ENCODE measurements at regions not wholly inside any gene's neighbourhood (a gene's known extent, or its start where the extent isn't known, plus 50 kb on each side); places are given as distances from the start of the nearest gene placed in this dataset.

GRCh38 chr2:94939349-94939748 is 68.1 kb downstream of the TEKT4 start (continued):
- TF ChIP-seq, protein P1, sequence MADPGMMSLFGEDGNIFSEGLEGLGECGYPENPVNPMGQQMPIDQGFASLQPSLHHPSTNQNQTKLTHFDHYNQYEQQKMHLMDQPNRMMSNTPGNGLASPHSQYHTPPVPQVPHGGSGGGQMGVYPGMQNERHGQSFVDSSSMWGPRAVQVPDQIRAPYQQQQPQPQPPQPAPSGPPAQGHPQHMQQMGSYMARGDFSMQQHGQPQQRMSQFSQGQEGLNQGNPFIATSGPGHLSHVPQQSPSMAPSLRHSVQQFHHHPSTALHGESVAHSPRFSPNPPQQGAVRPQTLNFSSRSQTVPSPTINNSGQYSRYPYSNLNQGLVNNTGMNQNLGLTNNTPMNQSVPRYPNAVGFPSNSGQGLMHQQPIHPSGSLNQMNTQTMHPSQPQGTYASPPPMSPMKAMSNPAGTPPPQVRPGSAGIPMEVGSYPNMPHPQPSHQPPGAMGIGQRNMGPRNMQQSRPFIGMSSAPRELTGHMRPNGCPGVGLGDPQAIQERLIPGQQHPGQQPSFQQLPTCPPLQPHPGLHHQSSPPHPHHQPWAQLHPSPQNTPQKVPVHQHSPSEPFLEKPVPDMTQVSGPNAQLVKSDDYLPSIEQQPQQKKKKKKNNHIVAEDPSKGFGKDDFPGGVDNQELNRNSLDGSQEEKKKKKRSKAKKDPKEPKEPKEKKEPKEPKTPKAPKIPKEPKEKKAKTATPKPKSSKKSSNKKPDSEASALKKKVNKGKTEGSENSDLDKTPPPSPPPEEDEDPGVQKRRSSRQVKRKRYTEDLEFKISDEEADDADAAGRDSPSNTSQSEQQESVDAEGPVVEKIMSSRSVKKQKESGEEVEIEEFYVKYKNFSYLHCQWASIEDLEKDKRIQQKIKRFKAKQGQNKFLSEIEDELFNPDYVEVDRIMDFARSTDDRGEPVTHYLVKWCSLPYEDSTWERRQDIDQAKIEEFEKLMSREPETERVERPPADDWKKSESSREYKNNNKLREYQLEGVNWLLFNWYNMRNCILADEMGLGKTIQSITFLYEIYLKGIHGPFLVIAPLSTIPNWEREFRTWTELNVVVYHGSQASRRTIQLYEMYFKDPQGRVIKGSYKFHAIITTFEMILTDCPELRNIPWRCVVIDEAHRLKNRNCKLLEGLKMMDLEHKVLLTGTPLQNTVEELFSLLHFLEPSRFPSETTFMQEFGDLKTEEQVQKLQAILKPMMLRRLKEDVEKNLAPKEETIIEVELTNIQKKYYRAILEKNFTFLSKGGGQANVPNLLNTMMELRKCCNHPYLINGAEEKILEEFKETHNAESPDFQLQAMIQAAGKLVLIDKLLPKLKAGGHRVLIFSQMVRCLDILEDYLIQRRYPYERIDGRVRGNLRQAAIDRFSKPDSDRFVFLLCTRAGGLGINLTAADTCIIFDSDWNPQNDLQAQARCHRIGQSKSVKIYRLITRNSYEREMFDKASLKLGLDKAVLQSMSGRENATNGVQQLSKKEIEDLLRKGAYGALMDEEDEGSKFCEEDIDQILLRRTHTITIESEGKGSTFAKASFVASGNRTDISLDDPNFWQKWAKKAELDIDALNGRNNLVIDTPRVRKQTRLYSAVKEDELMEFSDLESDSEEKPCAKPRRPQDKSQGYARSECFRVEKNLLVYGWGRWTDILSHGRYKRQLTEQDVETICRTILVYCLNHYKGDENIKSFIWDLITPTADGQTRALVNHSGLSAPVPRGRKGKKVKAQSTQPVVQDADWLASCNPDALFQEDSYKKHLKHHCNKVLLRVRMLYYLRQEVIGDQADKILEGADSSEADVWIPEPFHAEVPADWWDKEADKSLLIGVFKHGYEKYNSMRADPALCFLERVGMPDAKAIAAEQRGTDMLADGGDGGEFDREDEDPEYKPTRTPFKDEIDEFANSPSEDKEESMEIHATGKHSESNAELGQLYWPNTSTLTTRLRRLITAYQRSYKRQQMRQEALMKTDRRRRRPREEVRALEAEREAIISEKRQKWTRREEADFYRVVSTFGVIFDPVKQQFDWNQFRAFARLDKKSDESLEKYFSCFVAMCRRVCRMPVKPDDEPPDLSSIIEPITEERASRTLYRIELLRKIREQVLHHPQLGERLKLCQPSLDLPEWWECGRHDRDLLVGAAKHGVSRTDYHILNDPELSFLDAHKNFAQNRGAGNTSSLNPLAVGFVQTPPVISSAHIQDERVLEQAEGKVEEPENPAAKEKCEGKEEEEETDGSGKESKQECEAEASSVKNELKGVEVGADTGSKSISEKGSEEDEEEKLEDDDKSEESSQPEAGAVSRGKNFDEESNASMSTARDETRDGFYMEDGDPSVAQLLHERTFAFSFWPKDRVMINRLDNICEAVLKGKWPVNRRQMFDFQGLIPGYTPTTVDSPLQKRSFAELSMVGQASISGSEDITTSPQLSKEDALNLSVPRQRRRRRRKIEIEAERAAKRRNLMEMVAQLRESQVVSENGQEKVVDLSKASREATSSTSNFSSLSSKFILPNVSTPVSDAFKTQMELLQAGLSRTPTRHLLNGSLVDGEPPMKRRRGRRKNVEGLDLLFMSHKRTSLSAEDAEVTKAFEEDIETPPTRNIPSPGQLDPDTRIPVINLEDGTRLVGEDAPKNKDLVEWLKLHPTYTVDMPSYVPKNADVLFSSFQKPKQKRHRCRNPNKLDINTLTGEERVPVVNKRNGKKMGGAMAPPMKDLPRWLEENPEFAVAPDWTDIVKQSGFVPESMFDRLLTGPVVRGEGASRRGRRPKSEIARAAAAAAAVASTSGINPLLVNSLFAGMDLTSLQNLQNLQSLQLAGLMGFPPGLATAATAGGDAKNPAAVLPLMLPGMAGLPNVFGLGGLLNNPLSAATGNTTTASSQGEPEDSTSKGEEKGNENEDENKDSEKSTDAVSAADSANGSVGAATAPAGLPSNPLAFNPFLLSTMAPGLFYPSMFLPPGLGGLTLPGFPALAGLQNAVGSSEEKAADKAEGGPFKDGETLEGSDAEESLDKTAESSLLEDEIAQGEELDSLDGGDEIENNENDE (IDR thresholded peaks at IDR 0.05; ENCODE audit: insufficient replicate concordance, low read length), result no peak
- TF ChIP-seq, protein P2, sequence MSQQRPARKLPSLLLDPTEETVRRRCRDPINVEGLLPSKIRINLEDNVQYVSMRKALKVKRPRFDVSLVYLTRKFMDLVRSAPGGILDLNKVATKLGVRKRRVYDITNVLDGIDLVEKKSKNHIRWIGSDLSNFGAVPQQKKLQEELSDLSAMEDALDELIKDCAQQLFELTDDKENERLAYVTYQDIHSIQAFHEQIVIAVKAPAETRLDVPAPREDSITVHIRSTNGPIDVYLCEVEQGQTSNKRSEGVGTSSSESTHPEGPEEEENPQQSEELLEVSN (IDR thresholded peaks at IDR 0.05), result no peak
- no peak for TF ChIP-seq CHD2 (IDR thresholded peaks at IDR 0.05; ENCODE audit: low read length)
- TF ChIP-seq BCL11A (IDR thresholded peaks at IDR 0.05; ENCODE audit: low read depth in 2 of 2, low read length in 2 of 2), result no peak
- TF ChIP-seq POLR2A (IDR thresholded peaks at IDR 0.05; ENCODE audit: control extremely low read depth in 1 of 2, low read depth in 2 of 2, low read length in 2 of 2), result no peak
- TF ChIP-seq BACH1 (IDR thresholded peaks at IDR 0.05; ENCODE audit: low read length), result no peak
